Karpas-422 (cell line): ENCODE measurements at regions not wholly inside any gene's neighbourhood (a gene's known extent, or its start where the extent isn't known, plus 50 kb on each side); places are given as distances from the start of the nearest gene placed in this dataset.
"Not testable (repeated sequence)": the region's sequence is repeated elsewhere in the genome, so short reads cannot be mapped to it uniquely, and the experiment has no call there.

Source experiments
- DNase-seq: peaks from one replicate; pipeline ENCODE4 v3.0.0-alpha.2; 2015
- H2AFZ ChIP-seq: fragments of 200-600 bp; sonication (generic); 2 replicates; pipeline ENCODE4 v1.6.1; 2014; ENCODE audit warnings: antibody characterized with exemption, low read length, mixed read lengths
- H3K27ac ChIP-seq: fragments of 200-600 bp; sonication (generic); 2 replicates; pipeline ENCODE4 v1.5.1; 2014; ENCODE audit warnings: mild to moderate bottlenecking, low read length, moderate library complexity
- H3K27me3 ChIP-seq: fragments of 200-600 bp; sonication (generic); 2 replicates; pipeline ENCODE4 v1.6.1; 2014; ENCODE audit warnings: low read length, mixed read lengths
- H3K36me3 ChIP-seq: fragments of 200-600 bp; sonication (generic); 2 replicates; pipeline ENCODE4 v1.6.1; 2014; ENCODE audit warnings: low read length, mixed read lengths; ENCODE audit not compliant: insufficient read depth
- H3K4me1 ChIP-seq: fragments of 200-600 bp; sonication (generic); 2 replicates; pipeline ENCODE4 v1.6.1; 2014; ENCODE audit warnings: mild to moderate bottlenecking, low read length, mixed read lengths
- H3K4me2 ChIP-seq: fragments of 200-600 bp; sonication (generic); 2 replicates; pipeline ENCODE4 v1.6.1; 2014; ENCODE audit warnings: low read length, low read depth, mild to moderate bottlenecking; ENCODE audit not compliant: poor library complexity, severe bottlenecking
- H3K4me3 ChIP-seq: fragments of 200-600 bp; sonication (generic); 2 replicates; pipeline ENCODE4 v1.5.1; 2014; ENCODE audit warnings: mild to moderate bottlenecking, antibody characterized with exemption, low read length, mixed read lengths
- H3K79me2 ChIP-seq: fragments of 200-600 bp; sonication (generic); 2 replicates; pipeline ENCODE4 v1.6.1; 2014; ENCODE audit warnings: mild to moderate bottlenecking, low read length, mixed read lengths
- H3K9ac ChIP-seq: fragments of 200-600 bp; sonication (generic); 2 replicates; pipeline ENCODE4 v1.6.0; 2014; ENCODE audit warnings: low read length
- H3K9me2 ChIP-seq: fragments of 200-600 bp; sonication (generic), shearing (Covaris generic); replicated peaks from 2 replicates; pipeline ENCODE4 v1.6.0; 2014; ENCODE audit warnings: mild to moderate bottlenecking, low read length, moderate library complexity; ENCODE audit not compliant: insufficient read depth
- H3K9me3 ChIP-seq: fragments of 300-700, 200-600 bp; sonication (generic); 2 replicates; pipeline ENCODE4 v1.6.1; 2014; ENCODE audit warnings: low read length, mixed read lengths
- H4K20me1 ChIP-seq: fragments of 200-600 bp; sonication (generic); 2 replicates; pipeline ENCODE4 v1.6.1; 2014; ENCODE audit warnings: mild to moderate bottlenecking, antibody characterized with exemption, low read length, low read depth; ENCODE audit not compliant: insufficient read depth

DNA sequence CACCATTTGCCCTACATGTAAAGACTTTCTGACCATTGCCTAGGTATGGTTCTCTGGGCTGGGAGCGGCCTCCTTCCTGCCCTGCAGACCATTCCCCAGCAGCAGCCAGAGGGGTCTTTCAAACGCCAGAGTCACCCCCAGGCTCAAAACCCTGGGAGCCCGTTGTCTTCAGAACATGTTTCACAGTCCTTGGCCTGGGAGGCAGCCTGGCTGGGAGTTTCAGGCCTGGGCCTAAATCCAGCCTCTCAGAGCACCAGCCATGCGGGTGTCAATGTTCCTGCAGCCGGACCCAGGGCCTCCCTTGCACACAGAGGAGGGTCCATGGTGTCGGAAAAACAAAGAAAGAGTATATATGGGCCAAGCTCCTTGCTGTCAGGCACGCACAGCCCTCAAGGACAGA, 145.2 kb upstream of the FOXD4L5 start:
- H4K20me1 ChIP-seq = no peaks in the 10 kb centered on the region
- peaks cover 19% of the 10 kb centered on the region for H3K9me3 ChIP-seq
- no peak overlapping the region for H3K4me3 ChIP-seq
- H3K27me3 ChIP-seq = no peaks in the 10 kb centered on the region
- no peaks in the 10 kb centered on the region for H3K9me2 ChIP-seq
- no peak overlapping the region for H3K4me2 ChIP-seq
- no peak overlapping the region for H3K9ac ChIP-seq
- no peaks in the 10 kb centered on the region for H3K4me1 ChIP-seq
- no peaks in the 10 kb centered on the region for H3K36me3 ChIP-seq
- DNase-seq = no peak
- H3K27ac ChIP-seq = no peak overlapping the region
- H3K79me2 ChIP-seq = no peaks in the 10 kb centered on the region
- H2AFZ ChIP-seq = no peak overlapping the region

DNA sequence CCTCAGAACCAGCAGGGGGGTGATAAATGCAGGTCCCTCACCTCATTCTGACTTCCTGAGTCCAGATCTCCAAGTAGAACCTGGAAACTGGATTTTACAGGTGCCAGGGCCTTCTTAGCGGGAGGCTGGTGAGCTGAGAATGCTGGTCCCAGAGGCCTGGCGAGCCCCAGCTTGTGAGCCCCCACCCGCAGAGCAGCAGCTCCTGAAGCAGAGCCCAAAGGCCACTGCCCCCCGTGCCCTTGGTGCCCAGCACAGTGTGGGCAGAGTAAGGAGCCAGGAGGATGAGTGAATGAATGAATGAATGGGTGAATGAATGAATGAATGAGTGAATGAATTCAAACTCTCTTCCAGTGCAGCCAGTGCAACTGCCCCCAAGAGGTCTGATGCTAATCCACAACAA, 142.4 kb upstream of the FOXD4L5 start:
- H3K36me3 ChIP-seq, H3K4me3 ChIP-seq, H3K4me2 ChIP-seq, H3K9me2 ChIP-seq, H2AFZ ChIP-seq, H3K27me3 ChIP-seq, H3K9ac ChIP-seq, DNase-seq, H4K20me1 ChIP-seq, H3K79me2 ChIP-seq, H3K27ac ChIP-seq, H3K4me1 ChIP-seq: not testable (repeated sequence)
- H3K9me3 ChIP-seq = peaks cover 13% of the 10 kb centered on the region

DNA sequence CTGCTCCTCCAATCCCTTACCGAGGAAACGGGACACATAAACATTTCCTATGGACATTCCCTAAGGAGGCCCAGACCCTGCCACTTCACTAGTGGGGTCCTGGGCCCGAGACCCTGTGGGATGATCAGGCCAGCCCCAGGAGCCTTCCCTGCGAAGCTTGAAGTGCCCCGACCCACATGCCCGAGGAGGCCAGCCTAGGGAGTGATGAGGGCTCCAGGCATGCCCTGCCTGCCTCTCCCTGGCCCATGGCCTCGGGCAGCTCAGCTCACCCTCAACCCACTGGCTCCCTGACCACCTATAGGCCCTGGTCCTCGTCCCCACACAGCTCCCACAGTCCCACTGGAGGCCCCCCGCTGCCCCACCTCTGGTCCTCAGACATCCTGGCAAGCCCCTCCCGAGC, 141.8 kb upstream of the FOXD4L5 start:
- H3K9me3 ChIP-seq = peaks cover 13% of the 10 kb centered on the region

GRCh38 chr9:65426231-65426630, 141.2 kb upstream of the FOXD4L5 start:
- H4K20me1 ChIP-seq = no peaks in the 10 kb centered on the region
- H3K4me1 ChIP-seq = no peaks in the 10 kb centered on the region
- no peak overlapping the region for H2AFZ ChIP-seq
- H3K27me3 ChIP-seq = no peaks in the 10 kb centered on the region
- no peak overlapping the region for H3K4me3 ChIP-seq
- no peaks in the 10 kb centered on the region for H3K36me3 ChIP-seq
- no peaks in the 10 kb centered on the region for H3K9me2 ChIP-seq
- H3K27ac ChIP-seq = no peak overlapping the region
- no peak for DNase-seq
- no peak overlapping the region for H3K4me2 ChIP-seq
- no peaks in the 10 kb centered on the region for H3K79me2 ChIP-seq
- H3K9me3 ChIP-seq = peaks cover 13% of the 10 kb centered on the region
- no peak overlapping the region for H3K9ac ChIP-seq

More for the DNA sequence above, 141.8 kb upstream of the FOXD4L5 start:
- not testable (repeated sequence) for H3K4me1 ChIP-seq, H4K20me1 ChIP-seq, H3K27ac ChIP-seq, H3K9me2 ChIP-seq, H3K9ac ChIP-seq, H3K4me2 ChIP-seq, H3K79me2 ChIP-seq, H3K27me3 ChIP-seq, DNase-seq, H3K4me3 ChIP-seq, H2AFZ ChIP-seq, H3K36me3 ChIP-seq

GRCh38 chr9:65425183-65425582, 140.2 kb upstream of the FOXD4L5 start:
- DNase-seq, H3K9me2 ChIP-seq, H3K4me1 ChIP-seq, H3K79me2 ChIP-seq, H3K4me2 ChIP-seq, H3K4me3 ChIP-seq, H3K27me3 ChIP-seq, H2AFZ ChIP-seq, H3K27ac ChIP-seq, H3K36me3 ChIP-seq, H3K9ac ChIP-seq, H4K20me1 ChIP-seq: not testable (repeated sequence)
- H3K9me3 ChIP-seq = peaks cover 13% of the 10 kb centered on the region

GRCh38 chr9:65424437-65424984, 139.5 kb upstream of the FOXD4L5 start:
- not testable (repeated sequence) for H3K27me3 ChIP-seq, H3K4me2 ChIP-seq, H3K9me2 ChIP-seq, DNase-seq, H3K36me3 ChIP-seq, H4K20me1 ChIP-seq, H2AFZ ChIP-seq, H3K4me1 ChIP-seq, H3K4me3 ChIP-seq, H3K9ac ChIP-seq, H3K27ac ChIP-seq, H3K79me2 ChIP-seq
- H3K9me3 ChIP-seq = peaks cover 13% of the 10 kb centered on the region

GRCh38 chr9:65423691-65424436, 138.9 kb upstream of the FOXD4L5 start:
- H3K9ac ChIP-seq, H3K4me3 ChIP-seq, H2AFZ ChIP-seq, H3K79me2 ChIP-seq, H4K20me1 ChIP-seq, H3K4me2 ChIP-seq, H3K9me2 ChIP-seq, H3K36me3 ChIP-seq, H3K27ac ChIP-seq, H3K4me1 ChIP-seq, H3K27me3 ChIP-seq, DNase-seq: not testable (repeated sequence)
- peaks cover 13% of the 10 kb centered on the region for H3K9me3 ChIP-seq

GRCh38 chr9:65422966-65423690, 138.1 kb upstream of the FOXD4L5 start:
- H3K4me3 ChIP-seq, DNase-seq: not testable (repeated sequence)
- H3K9me3 ChIP-seq = peaks cover 13% of the 10 kb centered on the region

More at GRCh38 chr9:65422966-65423690, 138.1 kb upstream of the FOXD4L5 start:
- not testable (repeated sequence) for H2AFZ ChIP-seq, H3K4me2 ChIP-seq, H3K9ac ChIP-seq, H3K36me3 ChIP-seq, H4K20me1 ChIP-seq, H3K27me3 ChIP-seq, H3K79me2 ChIP-seq, H3K27ac ChIP-seq, H3K4me1 ChIP-seq, H3K9me2 ChIP-seq
